Erythroblast (primary cell): ENCODE measurements at regions not wholly inside any gene's neighbourhood (a gene's known extent, or its start where the extent isn't known, plus 50 kb on each side); places are given as distances from the start of the nearest gene placed in this dataset.

Experiments
- DNase-seq, 2 experiments: peaks; one replicate each; lab custom pipeline; 2025; lab: John Stamatoyannopoulos, UW
- GATA1 ChIP-seq: IDR thresholded peaks from 2 replicates; pipeline ENCODE4 v1.6.1; 2011; ENCODE audit warnings: low read depth, mild to moderate bottlenecking, control low read depth, low read length, moderate library complexity
- POLR2A ChIP-seq: IDR thresholded peaks from 2 replicates; pipeline ENCODE4 v1.6.1; 2011; ENCODE audit warnings: mild to moderate bottlenecking, low read length

GRCh38 chr2:37856101-37856751, 68.9 kb upstream of the RMDN2 start:
- no peak for DNase-seq
- no peak for TF ChIP-seq GATA1
- no peak for TF ChIP-seq POLR2A

- TF ChIP-seq GATA1: no peak
- no peak for TF ChIP-seq POLR2A
- no peak for DNase-seq
Observed at GRCh38 chr2:37857575-37858399, 67.3 kb upstream of the RMDN2 start.

- no peak for DNase-seq
- TF ChIP-seq GATA1: no peak
- TF ChIP-seq POLR2A: no peak
Observed at GRCh38 chr2:37858400-37858711, 66.7 kb upstream of the RMDN2 start.

- no peak for DNase-seq
- TF ChIP-seq GATA1 (no peak), POLR2A (no peak)
Observed at GRCh38 chr2:37858725-37859267, 66.3 kb upstream of the RMDN2 start.

DNA sequence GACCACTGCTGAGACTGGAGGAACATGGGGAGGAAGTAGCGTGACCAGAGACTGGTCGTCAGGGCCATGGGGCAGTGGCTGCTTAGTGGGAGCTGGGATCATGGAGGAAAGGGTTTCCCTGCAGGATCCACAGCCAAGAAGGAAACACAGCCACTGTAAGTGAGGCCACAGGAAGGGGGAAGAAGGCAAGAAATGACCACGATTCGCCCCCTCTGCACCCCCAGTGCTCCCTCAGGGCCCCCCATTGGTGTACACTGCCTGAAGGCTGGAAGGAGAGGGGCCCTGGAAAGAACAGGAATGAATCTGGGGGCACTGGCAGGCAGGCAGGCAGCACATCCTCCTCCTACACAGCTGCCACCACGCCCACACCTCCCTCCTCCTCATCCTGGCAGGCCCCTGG, 62.5 kb upstream of the RMDN2 start:
- no peak for DNase-seq
- TF ChIP-seq GATA1: no peak
- TF ChIP-seq POLR2A: no peak

DNA sequence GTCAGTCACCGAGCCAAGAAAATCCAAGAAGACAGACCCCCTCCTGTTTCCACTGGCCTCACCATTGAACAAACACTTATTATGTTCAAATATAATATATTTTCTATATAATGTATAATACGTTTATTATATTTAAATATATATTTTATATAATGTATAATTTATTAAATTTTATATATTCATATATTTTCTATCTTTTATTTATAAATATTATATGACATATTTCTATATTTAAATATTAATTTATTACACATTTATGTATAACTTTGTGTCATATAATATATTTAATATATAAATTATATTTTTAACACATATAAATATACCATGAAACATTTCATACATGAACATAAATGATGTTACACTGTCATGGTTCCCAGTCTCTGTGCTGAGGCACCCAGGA, 60.9 kb upstream of the RMDN2 start:
- DNase-seq: no peak
- TF ChIP-seq GATA1: no peak
- no peak for TF ChIP-seq POLR2A

GRCh38 chr2:37865640-37866039, 59.4 kb upstream of the RMDN2 start:
- DNase-seq: no peak
- TF ChIP-seq GATA1 (no peak), POLR2A (no peak)

DNA sequence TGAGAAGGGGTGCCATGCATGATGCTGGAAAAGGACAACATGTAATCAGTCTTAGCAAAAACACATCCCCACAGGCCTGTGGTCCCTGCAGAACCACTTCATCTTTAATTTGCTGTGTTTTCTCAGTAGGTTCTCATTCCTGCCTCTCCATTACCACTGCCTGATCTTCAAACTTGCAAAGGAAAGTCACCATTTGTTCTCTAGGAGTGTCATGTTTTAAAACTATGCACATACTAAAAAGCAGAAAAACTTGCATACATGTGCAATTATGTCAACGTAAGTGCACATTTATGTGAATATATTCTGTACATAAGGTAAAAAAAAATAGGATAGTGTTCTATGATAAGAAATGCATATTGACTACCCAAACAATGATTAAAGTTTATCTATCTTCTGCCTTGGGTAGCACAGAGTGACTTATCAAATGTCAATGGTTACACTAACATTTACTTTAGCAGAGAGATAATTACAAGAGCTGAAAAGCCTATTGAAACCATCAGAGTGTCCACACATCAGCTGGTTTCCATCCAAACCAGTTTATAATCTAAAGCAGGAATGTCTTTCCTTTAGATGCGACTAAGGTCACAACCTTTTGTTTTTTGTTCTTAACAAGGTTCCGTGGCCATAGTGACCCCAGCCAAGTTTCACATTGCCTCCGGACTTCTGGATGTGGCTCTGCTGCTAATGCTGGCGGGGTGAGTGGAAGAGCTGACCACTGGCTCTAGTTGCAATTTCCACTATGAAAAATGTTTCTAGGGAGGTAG, 58.7 kb upstream of the RMDN2 start:
- no peak for TF ChIP-seq POLR2A
- no peak for TF ChIP-seq GATA1

DNA sequence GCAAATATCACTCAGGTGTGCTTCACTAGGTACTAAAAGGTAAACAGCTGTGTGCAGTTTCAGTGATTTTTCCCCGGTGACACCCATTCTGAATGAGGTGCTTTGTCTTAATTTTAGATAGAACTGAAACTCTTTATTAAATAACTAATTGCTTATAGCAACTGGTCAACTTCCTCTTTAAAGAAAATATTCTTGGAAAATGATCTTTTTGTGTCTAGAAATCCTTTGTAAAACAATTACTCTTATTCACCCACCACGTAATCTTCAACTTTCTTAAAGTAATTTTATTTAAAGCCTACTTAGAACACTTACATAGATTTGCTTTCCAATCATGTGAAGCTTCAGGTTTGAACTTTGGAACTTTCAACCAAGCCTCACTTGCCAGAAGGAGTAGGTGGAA, 57.9 kb upstream of the RMDN2 start:
- TF ChIP-seq GATA1: no peak
- TF ChIP-seq POLR2A: no peak
- no peak for DNase-seq

More for the DNA sequence above, 58.7 kb upstream of the RMDN2 start:
- DNase-seq: no peak

DNA sequence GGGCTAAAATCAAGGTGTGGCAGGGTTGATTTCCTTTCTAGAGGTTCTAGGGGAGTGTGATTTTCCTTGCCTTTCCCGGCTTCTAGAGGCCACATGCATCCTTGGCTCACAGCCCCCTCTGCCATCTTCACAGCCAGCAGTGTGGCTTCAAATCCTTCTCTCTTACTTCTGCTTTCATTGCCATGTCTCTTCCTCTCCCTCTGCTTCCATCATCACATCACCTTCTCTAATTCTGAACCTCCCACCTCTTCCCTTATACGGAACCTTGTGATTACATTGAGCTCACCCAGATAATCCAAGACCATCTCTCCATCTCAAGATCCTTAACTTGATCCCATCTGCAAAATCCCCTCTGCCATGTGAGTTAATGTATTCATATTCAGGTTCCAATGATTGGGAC, 56.2 kb upstream of the RMDN2 start:
- DNase-seq: no peak
- no peak for TF ChIP-seq GATA1
- no peak for TF ChIP-seq POLR2A

GRCh38 chr2:37869304-37869703, 55.8 kb upstream of the RMDN2 start:
- no peak for DNase-seq
- no peak for TF ChIP-seq GATA1
- no peak for TF ChIP-seq POLR2A

DNA sequence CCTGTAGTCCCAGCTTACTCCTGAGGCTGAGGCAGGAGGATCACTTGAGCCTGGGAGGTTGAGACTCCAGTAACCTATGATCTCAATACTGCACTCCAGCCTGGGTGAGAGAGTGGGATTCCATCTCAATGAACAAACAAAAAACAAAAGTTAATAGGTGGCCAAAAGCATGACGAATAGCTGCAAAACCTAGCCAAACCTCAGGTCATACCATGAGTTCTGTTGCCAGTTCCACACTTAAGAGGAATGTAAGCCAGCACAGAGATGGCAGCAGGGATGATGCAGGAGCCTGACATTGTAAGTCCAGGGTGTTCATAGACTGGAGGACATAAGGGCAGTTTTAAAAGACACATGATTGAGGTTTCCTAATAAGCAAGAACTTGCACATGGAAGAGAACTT, 55.3 kb upstream of the RMDN2 start:
- no peak for DNase-seq
- no peak for TF ChIP-seq GATA1
- TF ChIP-seq POLR2A: no peak

DNA sequence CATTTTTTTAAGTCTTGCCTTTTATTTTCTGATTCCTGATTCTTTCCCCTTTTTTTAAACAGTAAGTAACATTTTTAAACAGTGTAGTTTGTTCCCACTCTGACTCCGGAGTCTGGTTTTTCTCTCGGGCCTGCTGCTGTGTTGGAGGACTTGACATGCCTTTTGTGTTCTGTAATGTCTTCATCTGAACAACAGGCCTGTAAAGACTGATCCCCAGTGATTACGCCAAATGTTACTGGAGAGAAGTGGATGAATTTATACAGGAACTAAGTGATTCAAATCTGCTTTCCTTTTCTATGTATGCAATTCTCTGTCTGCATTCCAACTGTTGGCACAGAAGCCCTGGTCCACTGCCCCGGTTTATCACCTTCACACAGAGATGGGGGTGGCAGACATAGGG, 54.3 kb upstream of the RMDN2 start:
- TF ChIP-seq POLR2A: no peak
- no peak for TF ChIP-seq GATA1
- no peak for DNase-seq
